ENCODE measurements at regions not wholly inside any gene's neighbourhood (a gene's known extent, or its start where the extent isn't known, plus 50 kb on each side); places are given as distances from the start of the nearest gene placed in this dataset.

DNA sequence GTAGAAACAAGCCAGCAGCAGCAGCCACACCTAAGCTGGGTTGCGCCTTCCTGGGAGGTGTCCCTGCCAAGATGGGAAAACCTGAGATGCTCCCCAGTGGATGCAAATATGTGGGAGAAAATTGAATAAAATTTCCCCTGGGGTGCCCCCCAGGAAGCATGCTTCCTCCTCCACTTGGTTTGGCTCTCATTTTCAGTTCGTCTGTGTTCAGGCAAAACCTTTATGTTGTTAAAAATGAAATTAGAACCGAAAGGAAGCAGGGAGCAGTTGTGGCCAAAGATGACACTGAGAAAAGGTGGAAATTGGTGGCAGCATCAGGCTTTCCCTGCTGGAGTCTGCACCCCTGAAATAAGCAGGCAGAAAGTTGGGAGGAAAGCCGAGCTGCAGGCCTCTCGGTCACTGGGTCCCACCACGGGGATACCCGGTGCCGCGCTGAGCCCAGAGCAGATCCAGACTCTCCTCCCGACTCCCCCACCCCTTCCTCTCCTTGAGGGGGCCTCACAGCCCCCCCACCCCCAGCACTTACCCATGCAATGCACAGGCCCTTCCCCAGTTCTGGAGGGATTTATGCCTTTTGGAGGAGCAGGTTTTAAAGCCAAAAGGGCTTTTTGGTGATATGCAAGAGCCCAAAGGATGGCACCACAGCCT, 267.7 kb upstream of the SPRED2 start:
- TF ChIP-seq, protein P1, sequence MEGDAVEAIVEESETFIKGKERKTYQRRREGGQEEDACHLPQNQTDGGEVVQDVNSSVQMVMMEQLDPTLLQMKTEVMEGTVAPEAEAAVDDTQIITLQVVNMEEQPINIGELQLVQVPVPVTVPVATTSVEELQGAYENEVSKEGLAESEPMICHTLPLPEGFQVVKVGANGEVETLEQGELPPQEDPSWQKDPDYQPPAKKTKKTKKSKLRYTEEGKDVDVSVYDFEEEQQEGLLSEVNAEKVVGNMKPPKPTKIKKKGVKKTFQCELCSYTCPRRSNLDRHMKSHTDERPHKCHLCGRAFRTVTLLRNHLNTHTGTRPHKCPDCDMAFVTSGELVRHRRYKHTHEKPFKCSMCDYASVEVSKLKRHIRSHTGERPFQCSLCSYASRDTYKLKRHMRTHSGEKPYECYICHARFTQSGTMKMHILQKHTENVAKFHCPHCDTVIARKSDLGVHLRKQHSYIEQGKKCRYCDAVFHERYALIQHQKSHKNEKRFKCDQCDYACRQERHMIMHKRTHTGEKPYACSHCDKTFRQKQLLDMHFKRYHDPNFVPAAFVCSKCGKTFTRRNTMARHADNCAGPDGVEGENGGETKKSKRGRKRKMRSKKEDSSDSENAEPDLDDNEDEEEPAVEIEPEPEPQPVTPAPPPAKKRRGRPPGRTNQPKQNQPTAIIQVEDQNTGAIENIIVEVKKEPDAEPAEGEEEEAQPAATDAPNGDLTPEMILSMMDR (IDR thresholded peaks at IDR 0.05), result no peak
- no peak for TF ChIP-seq ZFX (IDR thresholded peaks at IDR 0.05; ENCODE audit: borderline replicate concordance)
